SW480 (cell line): ENCODE measurements at regions not wholly inside any gene's neighbourhood (a gene's known extent, or its start where the extent isn't known, plus 50 kb on each side); places are given as distances from the start of the nearest gene placed in this dataset.

ENCODE experiments used
- DNase-seq: peaks from one replicate; pipeline ENCODE4 v3.0.0-alpha.2; 2016; ENCODE audit warnings: low spot score

GRCh38 chr12:91792597-91792996 is 353.0 kb downstream of the BTG1 start:
- DNase-seq = no peak

GRCh38 chr12:91786499-91787272 is 359.0 kb downstream of the BTG1 start:
- no peak for DNase-seq

- DNase-seq = no peak
Observed at GRCh38 chr12:91785655-91786498, 359.8 kb downstream of the BTG1 start.

GRCh38 chr12:91781114-91781513 is 364.5 kb downstream of the BTG1 start:
- DNase-seq = no peak

GRCh38 chr12:91778938-91779400 is 366.7 kb downstream of the BTG1 start:
- DNase-seq = peak; percentile 90

DNA sequence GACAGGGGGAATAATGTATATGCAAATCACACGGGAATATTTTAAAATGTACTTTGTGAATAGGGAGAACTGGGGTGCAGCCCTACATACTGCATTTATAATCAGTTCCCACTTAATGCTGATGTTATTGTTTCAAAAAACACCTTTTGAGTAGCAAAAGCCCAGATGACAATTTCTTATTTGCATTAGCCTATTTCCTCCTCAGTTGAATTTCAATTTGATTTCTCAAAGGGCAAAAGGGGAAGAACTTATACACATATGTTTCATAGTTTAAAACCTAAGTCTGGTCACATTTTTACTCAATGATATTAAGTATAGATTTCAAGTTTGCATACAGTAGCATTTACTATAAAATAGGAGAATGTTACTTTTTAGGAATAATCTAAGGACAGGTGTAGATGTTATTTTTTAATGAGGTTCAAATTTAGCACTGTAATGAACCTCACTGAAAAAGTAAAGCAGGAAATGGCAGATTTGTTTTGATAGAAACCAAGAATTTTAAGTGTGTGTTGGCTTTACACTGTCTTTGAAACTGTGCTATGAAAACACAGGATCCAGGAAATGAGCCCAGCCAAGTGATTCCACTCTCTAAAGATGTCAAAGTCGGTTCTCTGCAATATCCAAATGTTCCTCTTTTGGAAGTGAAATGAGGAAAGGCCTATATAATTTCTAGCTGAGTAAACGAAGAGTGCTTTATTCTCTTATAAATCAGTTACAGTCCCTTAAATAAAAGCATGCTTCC is 367.4 kb downstream of the BTG1 start:
- DNase-seq = no peak

DNA sequence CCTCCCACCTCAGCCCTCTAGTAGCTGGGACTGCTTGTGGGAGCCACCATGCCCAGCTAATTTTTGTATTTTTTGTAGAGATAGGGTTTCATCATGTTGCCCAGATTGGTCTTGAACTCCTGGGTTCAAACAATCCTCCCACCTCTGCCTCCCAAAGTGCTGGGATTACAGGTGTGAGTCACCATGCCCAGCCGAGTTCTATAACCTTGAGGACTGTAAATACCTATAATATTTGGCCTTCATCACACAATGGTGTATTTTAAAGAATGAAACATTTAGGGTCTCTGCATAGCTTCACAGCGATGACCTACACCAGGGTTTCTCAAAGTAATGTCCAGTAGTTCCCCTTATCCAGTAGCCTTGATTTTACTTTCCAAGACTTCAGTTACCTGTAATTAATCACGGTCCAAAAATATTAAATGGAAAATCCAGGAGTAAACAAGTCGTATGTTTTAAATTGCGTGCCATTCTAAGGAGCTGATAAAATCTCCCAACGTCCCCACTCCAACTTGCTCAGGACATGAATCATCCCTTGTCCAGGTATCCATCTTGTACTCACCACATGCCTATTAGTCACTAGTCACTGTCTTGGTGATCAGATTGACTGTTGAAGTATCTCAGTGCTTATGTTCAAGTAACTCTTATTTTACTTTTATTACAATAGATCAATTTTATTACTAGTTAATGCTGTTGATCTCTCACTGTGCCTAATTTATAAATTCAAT is 368.2 kb downstream of the BTG1 start:
- DNase-seq = peak; percentile 20

- DNase-seq = no peak
Observed at GRCh38 chr12:91774434-91774921, 371.2 kb downstream of the BTG1 start.

- DNase-seq = no peak
Observed at GRCh38 chr12:91773749-91774429, 371.8 kb downstream of the BTG1 start.

DNA sequence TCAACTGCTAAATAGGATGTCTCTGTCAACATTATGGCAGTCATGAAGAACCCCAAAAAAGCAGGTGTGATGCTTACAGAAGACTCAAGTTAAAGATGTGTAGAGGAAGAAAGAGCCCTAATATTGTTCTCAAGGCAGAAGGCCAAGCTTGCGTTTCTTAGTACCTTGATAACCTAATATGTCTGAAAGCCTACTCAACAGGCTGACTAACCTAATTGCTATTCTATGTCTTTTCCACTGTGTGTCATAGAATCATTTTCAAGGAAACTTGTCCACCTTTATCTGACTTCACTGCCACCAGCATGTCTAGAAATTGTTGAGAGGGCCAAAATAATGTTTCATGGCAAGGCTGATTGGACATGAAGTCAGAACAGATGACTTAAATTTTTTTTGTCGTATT is 373.2 kb downstream of the BTG1 start:
- no peak for DNase-seq

- DNase-seq = no peak
Observed at GRCh38 chr12:91769736-91770135, 375.9 kb downstream of the BTG1 start.

- no peak for DNase-seq
Observed at GRCh38 chr12:91767237-91767636, 378.4 kb downstream of the BTG1 start.

DNA sequence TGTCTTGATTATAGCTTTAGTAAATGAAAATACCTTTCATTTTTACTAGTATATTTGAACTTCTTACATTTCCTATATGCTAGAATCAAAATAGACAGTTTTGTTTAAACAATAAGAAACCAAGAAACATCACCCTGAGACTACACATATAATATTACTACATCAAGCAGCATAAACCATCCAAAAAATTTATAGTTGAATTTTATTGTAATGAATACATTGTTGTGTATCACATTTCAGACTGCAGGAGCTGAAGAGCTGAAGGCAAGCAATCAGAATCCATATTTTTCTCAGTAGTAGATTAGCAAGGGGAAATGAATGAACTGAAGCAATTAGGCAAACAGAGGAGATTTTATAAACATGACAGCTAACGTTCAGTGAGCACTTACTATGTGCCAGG is 379.2 kb downstream of the BTG1 start:
- no peak for DNase-seq

DNA sequence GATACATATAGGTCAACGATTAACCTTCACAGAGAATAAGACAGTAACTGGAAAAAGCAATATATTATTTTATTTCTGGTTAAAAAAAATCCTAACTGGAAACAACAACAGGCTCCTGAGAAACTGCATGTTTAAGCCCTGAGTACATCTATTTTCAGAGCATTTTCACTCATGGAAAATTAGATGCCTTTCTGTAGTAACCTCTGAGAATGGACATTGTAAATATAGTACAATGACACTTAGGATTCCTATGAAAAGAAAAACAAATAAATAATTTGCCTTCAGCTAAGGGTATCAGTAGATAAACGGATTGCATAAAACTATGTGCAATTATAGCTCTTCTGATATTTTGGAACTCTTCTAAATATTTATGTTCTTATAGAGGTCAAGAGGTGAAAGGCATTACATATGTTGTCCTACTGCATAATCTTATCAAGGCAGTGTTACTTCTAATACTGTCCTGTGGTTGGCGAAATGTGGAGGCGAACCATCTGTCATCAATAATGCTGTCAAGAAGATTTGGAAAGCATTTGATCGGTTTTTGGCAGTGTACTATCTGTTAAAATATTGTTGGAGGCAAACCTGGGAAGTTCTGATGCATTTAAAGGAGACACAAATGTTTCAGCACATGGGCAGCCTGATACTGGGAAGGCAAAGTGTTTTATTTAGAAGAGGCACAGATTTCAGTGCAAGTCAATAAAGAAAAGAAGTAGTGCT is 381.8 kb downstream of the BTG1 start:
- DNase-seq = no peak

- DNase-seq = no peak
Observed at GRCh38 chr12:91753649-91754048, 392.0 kb downstream of the BTG1 start.

- no peak for DNase-seq
Observed at GRCh38 chr12:91746976-91747375, 398.7 kb downstream of the BTG1 start.

DNA sequence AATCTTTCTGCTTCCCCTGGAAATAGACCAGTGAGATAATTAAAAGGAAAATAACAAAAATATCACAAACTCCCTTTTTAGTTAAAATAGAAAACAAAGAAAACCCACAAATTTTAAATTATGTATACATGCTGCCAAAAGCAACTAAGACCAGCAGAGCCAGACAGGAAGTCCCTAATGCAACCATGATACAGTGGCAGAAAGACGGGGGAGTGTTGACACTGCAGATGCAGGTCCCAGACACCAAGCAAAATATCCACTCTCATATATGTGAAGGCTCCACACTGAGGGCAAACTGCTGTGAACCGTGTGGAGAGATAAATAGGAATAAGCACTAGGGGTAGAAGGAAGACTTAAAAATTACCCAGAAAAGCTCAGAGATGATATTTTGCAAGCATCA is 401.0 kb downstream of the BTG1 start:
- no peak for DNase-seq

DNA sequence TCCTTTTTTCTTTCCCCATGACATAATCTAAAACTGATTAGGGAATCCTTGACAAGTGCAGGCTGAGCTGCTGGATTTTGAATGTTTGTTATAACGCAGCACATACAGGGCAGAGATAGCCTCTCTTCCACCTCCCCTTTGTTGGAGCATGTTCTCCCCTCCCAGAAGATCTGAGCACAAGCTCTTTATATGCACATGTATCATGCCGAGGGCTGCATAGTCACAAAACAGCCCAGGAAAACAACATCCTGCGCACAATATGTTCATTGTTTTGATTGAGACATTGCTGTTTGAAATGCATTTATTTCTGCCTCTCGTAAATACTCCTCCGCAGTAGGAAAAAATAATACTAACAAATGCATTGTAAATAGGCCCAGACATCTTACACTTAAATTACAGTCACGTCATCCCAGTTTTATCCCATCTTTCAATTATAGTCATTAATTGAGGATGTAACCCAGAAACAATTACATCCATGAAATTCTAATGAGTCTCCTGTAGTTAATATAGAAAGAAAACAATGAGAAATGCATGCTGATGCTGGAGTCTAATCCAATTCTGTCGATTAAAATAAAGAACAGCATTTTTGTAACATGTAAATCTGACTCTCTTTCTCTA is 401.8 kb downstream of the BTG1 start:
- no peak for DNase-seq

- DNase-seq = no peak
Observed at GRCh38 chr12:91743280-91743679, 402.4 kb downstream of the BTG1 start.

DNA sequence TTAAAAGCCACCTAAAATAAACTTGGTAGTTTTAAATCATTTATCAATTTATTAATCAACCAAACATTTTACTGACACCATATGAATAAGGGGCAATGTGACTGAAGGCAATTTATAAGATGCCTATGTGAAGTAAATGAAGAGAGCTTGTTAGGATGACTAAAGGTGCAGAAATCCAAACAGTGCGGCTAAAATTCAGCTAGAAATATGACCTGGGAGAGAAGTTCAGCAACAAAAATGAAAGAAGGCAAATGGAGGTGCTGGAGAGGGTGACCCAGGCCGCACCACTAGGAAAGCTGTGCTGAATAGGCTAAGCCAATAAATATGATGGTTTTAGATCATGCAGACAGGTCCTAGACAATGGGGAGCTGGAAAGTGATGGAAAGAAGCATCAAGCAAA is 403.7 kb downstream of the BTG1 start:
- no peak for DNase-seq
